ENCODE measurements at regions not wholly inside any gene's neighbourhood (a gene's known extent, or its start where the extent isn't known, plus 50 kb on each side); places are given as distances from the start of the nearest gene placed in this dataset.

DNA sequence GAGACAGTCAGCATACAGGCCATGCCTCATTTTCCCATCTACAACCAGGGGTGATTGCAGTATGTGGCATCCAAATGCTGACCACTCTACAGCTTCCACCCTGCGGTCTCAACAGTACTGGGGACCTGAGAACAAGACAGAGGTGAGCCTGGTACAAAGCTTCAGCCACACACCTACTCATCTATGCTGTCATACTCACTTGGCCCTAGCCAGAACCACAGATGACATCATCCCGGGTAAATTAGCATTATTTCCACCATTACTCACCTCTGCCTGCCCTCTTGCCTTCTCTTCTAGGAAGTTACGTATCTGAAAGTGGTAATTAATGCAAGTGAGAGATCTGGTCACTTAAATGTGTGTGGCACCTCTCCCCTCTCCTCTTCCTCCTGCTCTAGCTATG is 208.2 kb upstream of the ARL4C start:
- TF ChIP-seq, protein P1, sequence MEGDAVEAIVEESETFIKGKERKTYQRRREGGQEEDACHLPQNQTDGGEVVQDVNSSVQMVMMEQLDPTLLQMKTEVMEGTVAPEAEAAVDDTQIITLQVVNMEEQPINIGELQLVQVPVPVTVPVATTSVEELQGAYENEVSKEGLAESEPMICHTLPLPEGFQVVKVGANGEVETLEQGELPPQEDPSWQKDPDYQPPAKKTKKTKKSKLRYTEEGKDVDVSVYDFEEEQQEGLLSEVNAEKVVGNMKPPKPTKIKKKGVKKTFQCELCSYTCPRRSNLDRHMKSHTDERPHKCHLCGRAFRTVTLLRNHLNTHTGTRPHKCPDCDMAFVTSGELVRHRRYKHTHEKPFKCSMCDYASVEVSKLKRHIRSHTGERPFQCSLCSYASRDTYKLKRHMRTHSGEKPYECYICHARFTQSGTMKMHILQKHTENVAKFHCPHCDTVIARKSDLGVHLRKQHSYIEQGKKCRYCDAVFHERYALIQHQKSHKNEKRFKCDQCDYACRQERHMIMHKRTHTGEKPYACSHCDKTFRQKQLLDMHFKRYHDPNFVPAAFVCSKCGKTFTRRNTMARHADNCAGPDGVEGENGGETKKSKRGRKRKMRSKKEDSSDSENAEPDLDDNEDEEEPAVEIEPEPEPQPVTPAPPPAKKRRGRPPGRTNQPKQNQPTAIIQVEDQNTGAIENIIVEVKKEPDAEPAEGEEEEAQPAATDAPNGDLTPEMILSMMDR (conservative IDR thresholded peaks at IDR 0.05; ENCODE audit: low read length) = no peak
- no peak for TF ChIP-seq EZH2phosphoT487 (IDR thresholded peaks at IDR 0.05; ENCODE audit: borderline replicate concordance)

Data from Loucy (cell line).